22Rv1 (cell line): ENCODE measurements at regions not wholly inside any gene's neighbourhood (a gene's known extent, or its start where the extent isn't known, plus 50 kb on each side); places are given as distances from the start of the nearest gene placed in this dataset.

Experiments
- ZFX ChIP-seq: fragments of 450-650 bp; IDR thresholded peaks from 2 replicates; pipeline ENCODE4 v1.6.1; 2017; ENCODE audit warnings: antibody characterized with exemption, borderline replicate concordance
- TF ChIP-seq, protein P1 (sequence below): fragments of 450-650 bp; IDR thresholded peaks from 2 replicates; pipeline ENCODE4 v1.5.1; 2017; ENCODE audit warnings: mild to moderate bottlenecking

- TF ChIP-seq, protein P1, sequence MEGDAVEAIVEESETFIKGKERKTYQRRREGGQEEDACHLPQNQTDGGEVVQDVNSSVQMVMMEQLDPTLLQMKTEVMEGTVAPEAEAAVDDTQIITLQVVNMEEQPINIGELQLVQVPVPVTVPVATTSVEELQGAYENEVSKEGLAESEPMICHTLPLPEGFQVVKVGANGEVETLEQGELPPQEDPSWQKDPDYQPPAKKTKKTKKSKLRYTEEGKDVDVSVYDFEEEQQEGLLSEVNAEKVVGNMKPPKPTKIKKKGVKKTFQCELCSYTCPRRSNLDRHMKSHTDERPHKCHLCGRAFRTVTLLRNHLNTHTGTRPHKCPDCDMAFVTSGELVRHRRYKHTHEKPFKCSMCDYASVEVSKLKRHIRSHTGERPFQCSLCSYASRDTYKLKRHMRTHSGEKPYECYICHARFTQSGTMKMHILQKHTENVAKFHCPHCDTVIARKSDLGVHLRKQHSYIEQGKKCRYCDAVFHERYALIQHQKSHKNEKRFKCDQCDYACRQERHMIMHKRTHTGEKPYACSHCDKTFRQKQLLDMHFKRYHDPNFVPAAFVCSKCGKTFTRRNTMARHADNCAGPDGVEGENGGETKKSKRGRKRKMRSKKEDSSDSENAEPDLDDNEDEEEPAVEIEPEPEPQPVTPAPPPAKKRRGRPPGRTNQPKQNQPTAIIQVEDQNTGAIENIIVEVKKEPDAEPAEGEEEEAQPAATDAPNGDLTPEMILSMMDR, result no peak
- no peak for TF ChIP-seq ZFX
Measured at GRCh38 chr3:148607491-148607890, 90.2 kb upstream of the AGTR1 start.
